ENCODE measurements at regions not wholly inside any gene's neighbourhood (a gene's known extent, or its start where the extent isn't known, plus 50 kb on each side); places are given as distances from the start of the nearest gene placed in this dataset.

- Histone ChIP-seq H3K9me2 (ENCODE audit: insufficient read depth) (no peaks in the 10 kb centered on the region), H3K36me3 (ENCODE audit: insufficient read depth) (no peaks in the 10 kb centered on the region), H3K4me3 (no peak overlapping the region), H2AFZ (no peak overlapping the region), H3K79me2 (replicated peaks; ENCODE audit: insufficient read depth) (no peaks in the 10 kb centered on the region), H3K27me3 (ENCODE audit: insufficient read depth) (no peaks in the 10 kb centered on the region), H4K20me1 (replicated peaks; ENCODE audit: insufficient read depth) (no peaks in the 10 kb centered on the region), H3F3A (replicated peaks; ENCODE audit: low read depth) (no peaks in the 10 kb centered on the region), H3K27ac (ENCODE audit: low read depth) (no peak overlapping the region), H3K4me2 (no peak overlapping the region), H3K4me1 (ENCODE audit: insufficient read depth) (no peaks in the 10 kb centered on the region)
- Mint-ChIP-seq H3K27ac (no peak overlapping the region), H3K4me1 (no peaks in the 10 kb centered on the region; the same call in 1 of the 3 replicates), H3K27me3 (ENCODE audit: insufficient read depth, low read depth, poor library complexity) (no peaks in the 10 kb centered on the region), H3K4me3 (no peak overlapping the region), H3K36me3 (ENCODE audit: low read depth) (no peaks in the 10 kb centered on the region), H3K9me3 (no peaks in the 10 kb centered on the region)
- TF ChIP-seq EZH2phosphoT487 (IDR thresholded peaks at IDR 0.05; ENCODE audit: unreplicated experiment) (no peak), ZNF462 (CRISPR knock-in tag; IDR thresholded peaks at IDR 0.05) (no peak), NANOG (IDR thresholded peaks at IDR 0.05; ENCODE audit: borderline replicate concordance) (no peak), CREB1 (CRISPR knock-in tag; IDR thresholded peaks at IDR 0.05; ENCODE audit: low read depth) (no peak), POLR2AphosphoS5 (IDR thresholded peaks at IDR 0.05; ENCODE audit: low read depth) (no peak), ZNF331 (CRISPR knock-in tag; IDR thresholded peaks at IDR 0.05; ENCODE audit: low read depth) (no peak), JUNB (IDR thresholded peaks at IDR 0.05; ENCODE audit: unreplicated experiment) (no peak), REST (IDR thresholded peaks at IDR 0.05; ENCODE audit: unreplicated experiment) (no peak), EZH2 (IDR thresholded peaks at IDR 0.05; ENCODE audit: low read depth, unreplicated experiment) (no peak), CTCF (conservative IDR thresholded peaks at IDR 0.05; ENCODE audit: low read depth in 2 of 2) (no peak), STAT1 (IDR thresholded peaks at IDR 0.05; ENCODE audit: unreplicated experiment) (no peak), ETS1 (IDR thresholded peaks at IDR 0.05) (no peak), ZNF114 (CRISPR knock-in tag; IDR thresholded peaks at IDR 0.05) (no peak)
- DNase-seq (ENCODE audit: low spot score) (peak; percentile 11), ATAC-seq (no peak)
Measured at GRCh38 chr13:59346999-59347723, 816.6 kb downstream of the DIAPH3 start.

All from GM23338 (cell line).